ENCODE measurements at regions not wholly inside any gene's neighbourhood (a gene's known extent, or its start where the extent isn't known, plus 50 kb on each side); places are given as distances from the start of the nearest gene placed in this dataset.
"Not testable (repeated sequence)": the region's sequence is repeated elsewhere in the genome, so short reads cannot be mapped to it uniquely, and the experiment has no call there.

GRCh38 chr6:22153384-22154158 lies 143.3 kb downstream of the PRL start:
- TF ChIP-seq, protein P1, sequence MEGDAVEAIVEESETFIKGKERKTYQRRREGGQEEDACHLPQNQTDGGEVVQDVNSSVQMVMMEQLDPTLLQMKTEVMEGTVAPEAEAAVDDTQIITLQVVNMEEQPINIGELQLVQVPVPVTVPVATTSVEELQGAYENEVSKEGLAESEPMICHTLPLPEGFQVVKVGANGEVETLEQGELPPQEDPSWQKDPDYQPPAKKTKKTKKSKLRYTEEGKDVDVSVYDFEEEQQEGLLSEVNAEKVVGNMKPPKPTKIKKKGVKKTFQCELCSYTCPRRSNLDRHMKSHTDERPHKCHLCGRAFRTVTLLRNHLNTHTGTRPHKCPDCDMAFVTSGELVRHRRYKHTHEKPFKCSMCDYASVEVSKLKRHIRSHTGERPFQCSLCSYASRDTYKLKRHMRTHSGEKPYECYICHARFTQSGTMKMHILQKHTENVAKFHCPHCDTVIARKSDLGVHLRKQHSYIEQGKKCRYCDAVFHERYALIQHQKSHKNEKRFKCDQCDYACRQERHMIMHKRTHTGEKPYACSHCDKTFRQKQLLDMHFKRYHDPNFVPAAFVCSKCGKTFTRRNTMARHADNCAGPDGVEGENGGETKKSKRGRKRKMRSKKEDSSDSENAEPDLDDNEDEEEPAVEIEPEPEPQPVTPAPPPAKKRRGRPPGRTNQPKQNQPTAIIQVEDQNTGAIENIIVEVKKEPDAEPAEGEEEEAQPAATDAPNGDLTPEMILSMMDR (conservative IDR thresholded peaks at IDR 0.05; ENCODE audit: low read depth, low read length) = no peak
- DNase-seq (ENCODE audit: low read depth) = no peak
- H3K4me3 ChIP-seq (ENCODE audit: low read depth, low read length) = no peak overlapping the region

- TF ChIP-seq, protein P1 (conservative IDR thresholded peaks at IDR 0.05; ENCODE audit: low read depth, low read length) = no peak
- H3K4me3 ChIP-seq (ENCODE audit: low read depth, low read length) = no peak overlapping the region
- DNase-seq (ENCODE audit: low read depth) = no peak
Observed at GRCh38 chr6:22155551-22155950, 141.3 kb downstream of the PRL start.

- no peak overlapping the region for H3K4me3 ChIP-seq (ENCODE audit: low read depth, low read length)
- TF ChIP-seq, protein P1 (conservative IDR thresholded peaks at IDR 0.05; ENCODE audit: low read depth, low read length) = no peak
Observed at GRCh38 chr6:22157233-22157632, 139.6 kb downstream of the PRL start.

DNA sequence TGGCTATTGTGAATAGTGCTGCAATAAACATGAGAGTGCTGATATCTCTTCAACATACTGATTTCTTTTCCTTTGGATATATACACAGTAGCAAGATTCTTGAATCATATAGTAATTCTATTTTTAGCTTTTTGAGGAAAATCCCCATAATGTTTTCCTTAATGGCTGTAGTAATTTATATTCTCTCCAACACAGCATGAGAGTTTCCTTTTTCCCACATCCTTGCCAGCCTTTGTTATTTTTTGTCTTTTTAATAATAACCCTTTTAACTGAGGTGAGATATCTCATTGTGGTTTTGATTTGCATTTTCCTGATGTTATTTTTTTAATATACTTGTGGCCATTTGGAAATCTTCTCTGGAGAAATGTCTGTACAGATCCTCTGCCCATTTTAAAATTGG lies 132.6 kb downstream of the PRL start:
- TF ChIP-seq, protein P1 (conservative IDR thresholded peaks at IDR 0.05; ENCODE audit: low read depth, low read length) = no peak
- no peak overlapping the region for H3K4me3 ChIP-seq (ENCODE audit: low read depth, low read length)
- no peak for DNase-seq (ENCODE audit: low read depth)

More at GRCh38 chr6:22157233-22157632, 139.6 kb downstream of the PRL start:
- DNase-seq (ENCODE audit: low read depth) = no peak

GRCh38 chr6:22171006-22171405 lies 125.8 kb downstream of the PRL start:
- H3K4me3 ChIP-seq (ENCODE audit: low read depth, low read length); DNase-seq (ENCODE audit: low read depth): not testable (repeated sequence)

DNA sequence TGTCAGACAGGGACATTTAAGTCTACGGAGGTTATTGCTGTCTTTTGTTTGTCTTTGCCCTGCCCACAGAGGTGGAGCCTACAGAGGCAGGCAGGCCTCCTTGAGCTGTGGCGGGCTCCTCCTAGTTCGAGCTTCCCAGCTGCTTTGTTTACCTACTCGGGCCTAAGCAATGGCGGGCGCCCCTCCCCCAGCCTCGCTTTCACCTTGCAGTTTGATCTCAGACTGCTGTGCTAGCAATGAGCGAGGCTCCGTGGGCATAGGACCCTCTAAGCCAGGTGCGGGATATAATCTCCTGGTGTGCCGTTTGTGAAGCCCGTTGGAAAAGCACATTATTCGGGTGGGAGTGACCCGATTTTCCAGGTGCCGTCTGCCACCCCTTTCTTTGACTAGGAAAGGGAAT lies 125.0 kb downstream of the PRL start:
- not testable (repeated sequence) for DNase-seq (ENCODE audit: low read depth); H3K4me3 ChIP-seq (ENCODE audit: low read depth, low read length)

DNA sequence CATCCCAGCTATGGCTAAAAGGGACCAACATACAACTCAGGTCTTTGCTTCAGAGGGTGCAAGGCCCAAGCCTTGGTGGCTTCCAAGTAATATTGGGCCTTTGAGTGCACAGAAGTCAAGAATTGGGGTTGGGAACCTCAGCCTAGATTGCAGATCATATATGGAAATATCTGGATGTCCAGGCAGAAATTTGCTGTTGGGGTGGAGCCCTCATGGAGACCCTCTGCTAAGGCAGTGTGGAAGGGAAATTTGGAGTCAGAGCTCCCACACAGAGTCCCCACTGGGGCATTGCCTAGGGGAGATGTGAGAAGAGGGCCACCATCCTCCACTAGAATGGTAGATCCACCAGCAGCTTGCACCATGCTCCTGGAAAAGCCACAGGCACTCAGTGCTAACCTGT lies 123.5 kb downstream of the PRL start:
- no peak overlapping the region for H3K4me3 ChIP-seq (ENCODE audit: low read depth, low read length)
- TF ChIP-seq, protein P1 (conservative IDR thresholded peaks at IDR 0.05; ENCODE audit: low read depth, low read length) = no peak
- no peak for DNase-seq (ENCODE audit: low read depth)

DNA sequence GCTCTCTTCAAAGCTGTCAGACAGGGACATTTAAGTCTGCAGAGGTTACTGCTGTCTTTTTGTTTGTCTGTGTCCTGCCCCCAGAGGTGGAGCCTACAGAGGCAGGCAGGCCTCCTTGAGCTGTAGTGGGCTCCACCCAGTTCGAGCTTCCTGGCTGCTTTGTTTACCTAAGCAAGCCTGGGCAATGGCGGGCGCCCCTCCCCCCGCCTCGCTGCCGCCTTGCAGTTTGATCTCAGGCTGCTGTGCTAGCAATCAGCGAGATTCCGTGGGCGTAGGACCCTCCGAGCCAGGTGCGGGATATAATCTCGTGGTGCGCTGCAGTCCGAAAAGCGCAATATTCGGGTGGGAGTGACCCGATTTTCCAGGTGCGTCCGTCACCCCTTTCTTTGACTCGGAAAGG lies 116.6 kb downstream of the PRL start:
- not testable (repeated sequence) for H3K4me3 ChIP-seq (ENCODE audit: low read depth, low read length)

More for the DNA sequence above, 116.6 kb downstream of the PRL start:
- DNase-seq (ENCODE audit: low read depth) = not testable (repeated sequence)

All from choroid plexus epithelial cell (primary cell).